ENCODE measurements at regions not wholly inside any gene's neighbourhood (a gene's known extent, or its start where the extent isn't known, plus 50 kb on each side); places are given as distances from the start of the nearest gene placed in this dataset.
A peak's percentile ranks its signal among the peaks of the same experiment; 100 is the strongest.

DNA sequence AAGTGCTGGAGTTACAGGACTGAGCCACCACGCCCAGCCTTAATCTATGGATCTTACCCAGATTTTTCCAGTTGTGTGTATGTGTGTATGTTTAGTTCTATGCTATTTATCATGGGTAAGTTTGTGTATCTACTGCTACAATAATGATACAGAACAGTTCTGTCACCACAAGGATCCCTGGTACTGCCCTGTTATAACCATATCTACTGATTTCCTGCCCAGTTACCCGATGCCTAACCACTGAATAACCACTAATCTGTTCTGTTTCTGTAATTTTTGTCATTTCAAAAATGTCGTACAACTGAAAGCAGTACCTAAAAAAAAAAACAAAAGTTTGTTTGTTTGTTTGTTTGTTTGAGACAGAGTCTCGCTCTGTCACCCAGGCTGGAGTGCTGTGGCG is 123.7 kb upstream of the RAP2B start:
- Histone ChIP-seq H3K9me3 (ENCODE audit: control insufficient read depth, insufficient read depth, low read length) (no peaks in the 10 kb centered on the region), H3K27ac (ENCODE audit: low read depth, low read length) (no peak overlapping the region), H3K36me3 (ENCODE audit: control insufficient read depth, insufficient read depth, low read length) (no peaks in the 10 kb centered on the region), H3K4me1 (ENCODE audit: control insufficient read depth, insufficient read depth, low read length) (no peaks in the 10 kb centered on the region), H3K4me3 (ENCODE audit: low read depth, low read length) (no peak overlapping the region), H3K27me3 (ENCODE audit: control insufficient read depth, insufficient read depth, low read length) (no peaks in the 10 kb centered on the region)
- WGBS (ENCODE audit: insufficient coverage) = 100% methylated on average over 2 of the region's 5 CpGs
- no peak for DNase-seq (ENCODE audit: low read depth in 4 of 6, low spot score in 6 of 6)

DNA sequence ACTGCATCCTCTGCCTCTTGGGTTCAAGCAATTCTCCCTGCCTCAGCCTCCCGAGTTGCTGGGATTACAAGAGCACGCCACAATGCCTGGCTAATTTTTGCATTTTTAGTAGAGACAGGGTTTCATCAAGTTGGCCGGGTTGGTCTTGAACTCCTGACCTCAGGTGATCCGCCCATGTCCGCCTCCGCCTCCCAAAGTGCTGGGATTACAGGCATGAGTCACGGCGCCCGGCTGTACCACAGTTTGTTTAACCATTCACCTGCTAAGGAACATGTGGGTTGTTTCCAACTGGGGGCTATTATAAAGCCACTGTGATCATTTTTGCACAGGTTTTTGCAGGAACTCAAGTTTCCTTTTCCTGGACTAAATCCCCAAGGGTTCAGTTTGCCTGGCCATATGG is 123.2 kb upstream of the RAP2B start:
- Histone ChIP-seq H3K27ac (ENCODE audit: low read depth, low read length) (no peak overlapping the region), H3K4me1 (ENCODE audit: control insufficient read depth, insufficient read depth, low read length) (no peaks in the 10 kb centered on the region), H3K4me3 (ENCODE audit: low read depth, low read length) (no peak overlapping the region), H3K27me3 (ENCODE audit: control insufficient read depth, insufficient read depth, low read length) (no peaks in the 10 kb centered on the region), H3K36me3 (ENCODE audit: control insufficient read depth, insufficient read depth, low read length) (no peaks in the 10 kb centered on the region), H3K9me3 (ENCODE audit: control insufficient read depth, insufficient read depth, low read length) (no peaks in the 10 kb centered on the region)
- no peak for DNase-seq (ENCODE audit: low read depth in 4 of 6, low spot score in 6 of 6)
- WGBS (ENCODE audit: insufficient coverage) = 69% methylated on average over 7 of the region's 9 CpGs

DNA sequence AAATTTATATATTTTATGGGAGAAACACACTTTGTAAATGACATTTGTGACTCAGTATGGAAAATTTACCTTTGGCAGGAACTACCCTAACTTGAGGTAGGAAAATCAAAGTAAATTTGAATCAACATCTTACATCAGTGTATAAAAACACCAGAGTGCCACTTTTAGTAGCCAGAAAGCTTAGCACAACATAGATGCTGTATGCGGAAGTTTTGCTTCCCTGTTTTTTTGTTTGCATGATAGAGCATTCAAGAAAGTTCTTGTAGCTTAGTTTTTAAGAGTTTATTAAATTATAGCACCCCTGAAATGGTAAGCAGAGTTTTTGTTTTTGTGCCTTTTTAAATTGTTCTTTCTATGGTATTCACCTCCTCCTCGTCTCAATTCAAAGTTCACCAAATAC is 120.8 kb upstream of the RAP2B start:
- no peaks in the 10 kb centered on the region for H3K9me3 ChIP-seq (ENCODE audit: control insufficient read depth, insufficient read depth, low read length)
- H3K27ac ChIP-seq (ENCODE audit: low read depth, low read length) = no peak overlapping the region
- H3K36me3 ChIP-seq (ENCODE audit: control insufficient read depth, insufficient read depth, low read length) = no peaks in the 10 kb centered on the region
- no CpG with 5 or more reads among the region's 2 CpGs for WGBS (ENCODE audit: insufficient coverage)
- H3K27me3 ChIP-seq (ENCODE audit: control insufficient read depth, insufficient read depth, low read length) = no peaks in the 10 kb centered on the region
- DNase-seq (ENCODE audit: low read depth in 4 of 6, low spot score in 6 of 6) = no peak
- H3K4me3 ChIP-seq (ENCODE audit: low read depth, low read length) = no peak overlapping the region
- H3K4me1 ChIP-seq (ENCODE audit: control insufficient read depth, insufficient read depth, low read length) = no peaks in the 10 kb centered on the region

DNA sequence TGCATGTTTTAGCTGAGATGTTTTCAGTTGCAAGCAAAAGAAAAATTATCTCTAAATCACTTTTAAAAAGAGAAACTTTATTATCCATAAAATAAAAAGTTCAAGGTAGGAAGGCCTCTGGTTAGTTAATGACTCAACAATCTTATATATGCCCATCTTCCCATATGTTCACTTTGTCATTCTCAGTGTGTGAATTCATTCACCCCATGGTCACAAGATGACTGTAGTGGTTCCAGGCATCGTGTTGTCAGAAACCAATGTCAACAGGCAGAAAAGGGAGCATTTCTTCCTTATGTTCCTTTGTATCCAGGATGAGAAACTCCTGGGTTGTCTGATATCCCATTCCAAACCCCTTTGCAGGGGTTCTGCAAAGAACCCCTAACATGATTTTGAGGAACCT is 119.9 kb upstream of the RAP2B start:
- Histone ChIP-seq H3K9me3 (ENCODE audit: control insufficient read depth, insufficient read depth, low read length) (no peaks in the 10 kb centered on the region), H3K27me3 (ENCODE audit: control insufficient read depth, insufficient read depth, low read length) (no peaks in the 10 kb centered on the region), H3K27ac (ENCODE audit: low read depth, low read length) (no peak overlapping the region), H3K4me3 (ENCODE audit: low read depth, low read length) (no peak overlapping the region), H3K4me1 (ENCODE audit: control insufficient read depth, insufficient read depth, low read length) (no peaks in the 10 kb centered on the region), H3K36me3 (ENCODE audit: control insufficient read depth, insufficient read depth, low read length) (no peaks in the 10 kb centered on the region)
- DNase-seq (ENCODE audit: low read depth in 4 of 6, low spot score in 6 of 6) = no peak
- 88% methylated on average over 1 of the region's 1 CpG for WGBS (ENCODE audit: insufficient coverage)

DNA sequence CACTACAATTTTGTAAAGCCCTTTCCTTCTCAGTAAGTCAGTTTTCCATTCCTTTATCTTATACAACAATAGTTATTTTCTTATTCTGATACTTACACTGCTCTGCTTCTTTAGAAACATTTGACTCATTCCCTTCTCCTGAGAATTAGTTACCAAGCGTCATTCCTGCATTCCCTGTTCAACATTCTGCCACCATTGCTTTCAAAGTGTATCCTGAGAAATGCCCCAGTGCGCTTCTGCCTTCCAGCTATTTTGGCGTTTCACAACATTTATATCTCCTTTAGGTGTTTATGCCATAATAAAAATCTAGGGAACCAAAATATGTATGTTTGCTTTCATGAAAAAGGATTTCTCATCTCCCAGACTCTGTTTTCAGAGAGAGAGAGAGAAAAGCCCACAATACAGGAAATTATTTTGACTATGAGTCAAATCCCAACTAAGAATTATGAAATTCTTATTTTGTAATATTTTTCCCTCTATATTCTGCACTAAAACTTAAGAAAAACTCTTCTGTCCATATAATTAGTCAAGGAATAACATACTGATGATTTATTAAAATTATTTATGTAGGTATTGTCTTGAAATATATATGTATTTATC is 118.2 kb upstream of the RAP2B start:
- H3K9me3 ChIP-seq (ENCODE audit: control insufficient read depth, insufficient read depth, low read length) = no peaks in the 10 kb centered on the region
- no peaks in the 10 kb centered on the region for H3K36me3 ChIP-seq (ENCODE audit: control insufficient read depth, insufficient read depth, low read length)
- no peak for DNase-seq (ENCODE audit: low read depth in 4 of 6, low spot score in 6 of 6)
- no peaks in the 10 kb centered on the region for H3K4me1 ChIP-seq (ENCODE audit: control insufficient read depth, insufficient read depth, low read length)
- WGBS (ENCODE audit: insufficient coverage) = 57% methylated on average over 1 of the region's 3 CpGs
- no peak overlapping the region for H3K4me3 ChIP-seq (ENCODE audit: low read depth, low read length)
- H3K27ac ChIP-seq (ENCODE audit: low read depth, low read length) = no peak overlapping the region
- no peaks in the 10 kb centered on the region for H3K27me3 ChIP-seq (ENCODE audit: control insufficient read depth, insufficient read depth, low read length)

DNA sequence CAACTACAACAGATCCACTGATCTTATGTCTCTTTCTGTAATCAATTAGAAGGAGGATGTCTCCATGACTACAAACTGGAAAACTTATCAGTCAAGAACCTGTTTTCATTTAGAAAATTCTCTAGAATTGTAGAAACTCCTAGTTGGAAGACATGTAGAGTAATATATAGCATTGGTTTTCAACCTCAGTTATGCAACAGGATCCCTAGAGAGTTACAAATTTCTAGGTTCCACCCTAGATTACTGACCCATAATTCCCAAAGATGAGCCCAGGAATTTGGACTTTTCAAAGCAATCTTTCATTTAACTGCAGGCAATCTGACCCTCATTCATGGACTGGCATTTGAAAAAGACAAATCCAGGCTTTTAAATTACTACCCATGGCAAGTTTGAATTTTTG is 116.9 kb upstream of the RAP2B start:
- no peak for DNase-seq (ENCODE audit: low read depth in 4 of 6, low spot score in 6 of 6)
- no peaks in the 10 kb centered on the region for H3K4me1 ChIP-seq (ENCODE audit: control insufficient read depth, insufficient read depth, low read length)

DNA sequence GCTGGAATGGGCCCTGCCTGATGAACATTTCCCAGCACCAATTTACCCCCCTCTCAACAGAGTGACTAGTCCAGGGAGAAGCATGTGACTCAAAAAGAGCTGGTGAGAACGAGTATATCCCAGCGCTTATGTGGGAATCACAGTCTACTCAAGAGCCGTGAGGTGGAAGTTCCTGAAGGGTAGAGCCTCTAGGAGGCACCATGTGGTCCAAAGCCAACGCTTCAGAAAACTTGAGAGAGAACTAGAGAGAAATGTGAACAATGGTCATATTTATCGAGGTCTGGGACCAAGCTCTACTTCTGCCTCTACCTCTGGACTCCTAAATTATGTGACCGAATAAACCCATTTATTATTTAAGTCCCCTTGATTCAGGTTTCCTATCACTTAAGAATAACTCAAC is 111.0 kb upstream of the RAP2B start:
- no peak overlapping the region for H3K4me3 ChIP-seq (ENCODE audit: low read depth, low read length)
- no peaks in the 10 kb centered on the region for H3K27me3 ChIP-seq (ENCODE audit: control insufficient read depth, insufficient read depth, low read length)
- H3K36me3 ChIP-seq (ENCODE audit: control insufficient read depth, insufficient read depth, low read length) = no peaks in the 10 kb centered on the region
- no peak for DNase-seq (ENCODE audit: low read depth in 4 of 6, low spot score in 6 of 6)
- no peaks in the 10 kb centered on the region for H3K9me3 ChIP-seq (ENCODE audit: control insufficient read depth, insufficient read depth, low read length)
- no peaks in the 10 kb centered on the region for H3K4me1 ChIP-seq (ENCODE audit: control insufficient read depth, insufficient read depth, low read length)
- no peak overlapping the region for H3K27ac ChIP-seq (ENCODE audit: low read depth, low read length)
- 100% methylated on average over 3 of the region's 6 CpGs for WGBS (ENCODE audit: insufficient coverage)

More for the DNA sequence above, 116.9 kb upstream of the RAP2B start:
- H3K9me3 ChIP-seq (ENCODE audit: control insufficient read depth, insufficient read depth, low read length) = no peaks in the 10 kb centered on the region
- H3K4me3 ChIP-seq (ENCODE audit: low read depth, low read length) = no peak overlapping the region
- H3K27me3 ChIP-seq (ENCODE audit: control insufficient read depth, insufficient read depth, low read length) = no peaks in the 10 kb centered on the region
- no peaks in the 10 kb centered on the region for H3K36me3 ChIP-seq (ENCODE audit: control insufficient read depth, insufficient read depth, low read length)
- H3K27ac ChIP-seq (ENCODE audit: low read depth, low read length) = no peak overlapping the region

DNA sequence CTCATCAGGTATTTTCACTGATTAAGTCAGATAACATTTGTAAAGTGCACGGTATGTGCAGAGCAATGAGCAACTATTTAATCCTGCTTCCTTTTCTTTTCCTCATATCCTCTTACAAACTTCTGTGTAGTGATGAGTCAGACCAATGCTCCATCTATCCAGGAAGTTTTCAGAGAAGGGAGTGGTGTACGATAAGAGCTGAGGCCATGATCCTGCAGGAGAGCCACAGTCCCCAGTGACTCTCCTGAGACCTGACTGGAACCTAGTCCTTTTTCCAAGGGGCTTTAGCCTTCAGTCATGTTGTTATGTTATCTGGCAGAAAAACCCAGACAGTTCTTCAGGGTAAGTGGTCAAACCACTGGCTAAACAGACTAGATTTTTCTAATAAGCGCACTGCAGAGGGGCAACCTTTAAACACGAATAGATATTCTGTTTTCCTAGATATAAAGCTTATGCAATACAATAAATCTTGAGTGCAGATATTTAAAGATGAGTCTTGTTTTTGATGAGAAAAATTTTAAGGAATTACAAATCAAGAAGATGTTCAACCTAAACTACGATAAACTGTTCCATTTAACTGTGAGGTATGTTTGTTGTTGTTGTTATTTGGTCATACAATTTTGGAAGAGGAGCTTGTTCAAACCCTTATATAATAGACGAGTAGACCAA is 110.5 kb upstream of the RAP2B start:
- 100% methylated on average over 1 of the region's 6 CpGs for WGBS (ENCODE audit: insufficient coverage)
- Histone ChIP-seq H3K4me1 (ENCODE audit: control insufficient read depth, insufficient read depth, low read length) (no peaks in the 10 kb centered on the region), H3K27me3 (ENCODE audit: control insufficient read depth, insufficient read depth, low read length) (no peaks in the 10 kb centered on the region), H3K36me3 (ENCODE audit: control insufficient read depth, insufficient read depth, low read length) (no peaks in the 10 kb centered on the region), H3K9me3 (ENCODE audit: control insufficient read depth, insufficient read depth, low read length) (no peaks in the 10 kb centered on the region), H3K27ac (ENCODE audit: low read depth, low read length) (no peak overlapping the region), H3K4me3 (ENCODE audit: low read depth, low read length) (no peak overlapping the region)
- no peak for DNase-seq (ENCODE audit: low read depth in 4 of 6, low spot score in 6 of 6)

DNA sequence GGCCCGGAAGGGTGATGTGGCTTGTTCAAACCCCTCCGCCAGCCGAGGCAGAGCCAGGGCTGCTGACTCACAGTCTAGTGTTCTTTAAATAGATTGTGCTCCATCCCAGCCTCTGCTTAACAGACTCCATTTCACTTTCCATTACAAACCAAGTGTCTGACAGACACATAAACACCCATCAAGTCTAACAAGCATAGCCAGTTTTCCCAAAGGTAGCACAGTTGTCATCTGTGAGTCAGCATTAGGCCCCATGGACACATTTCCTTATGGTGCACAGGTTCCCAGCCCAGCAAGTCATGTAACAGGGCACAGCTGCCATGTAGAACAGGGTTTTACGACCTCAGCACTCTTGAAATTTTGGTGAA is 109.9 kb upstream of the RAP2B start:
- H3K27ac ChIP-seq (ENCODE audit: low read depth, low read length) = no peak overlapping the region

DNA sequence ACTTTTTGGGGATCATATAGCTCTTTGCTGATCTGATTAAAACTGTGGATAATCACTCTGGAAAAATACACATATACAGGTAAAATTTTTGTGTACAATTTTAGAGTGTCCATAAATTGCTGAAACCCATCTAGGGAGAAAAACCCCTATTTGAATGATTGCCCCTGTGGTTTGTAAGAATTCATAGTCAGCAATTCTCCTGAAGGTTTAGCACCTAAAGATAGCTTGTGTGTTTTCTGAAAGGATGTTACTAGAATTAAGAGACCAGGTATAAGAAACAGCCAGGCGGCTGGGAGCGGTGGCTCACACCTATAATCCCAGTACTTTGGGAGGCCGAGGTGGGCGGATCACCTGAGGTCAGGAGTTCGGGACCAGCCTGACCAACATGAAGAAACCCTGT is 106.8 kb upstream of the RAP2B start:
- Histone ChIP-seq H3K36me3 (ENCODE audit: control insufficient read depth, insufficient read depth, low read length) (no peaks in the 10 kb centered on the region), H3K4me1 (ENCODE audit: control insufficient read depth, insufficient read depth, low read length) (no peaks in the 10 kb centered on the region), H3K27me3 (ENCODE audit: control insufficient read depth, insufficient read depth, low read length) (no peaks in the 10 kb centered on the region), H3K4me3 (ENCODE audit: low read depth, low read length) (no peak overlapping the region), H3K27ac (ENCODE audit: low read depth, low read length) (no peak overlapping the region), H3K9me3 (ENCODE audit: control insufficient read depth, insufficient read depth, low read length) (no peaks in the 10 kb centered on the region)
- 90% methylated on average over 2 of the region's 5 CpGs for WGBS (ENCODE audit: insufficient coverage)
- no peak for DNase-seq (ENCODE audit: low read depth in 4 of 6, low spot score in 6 of 6)

More for the DNA sequence above, 109.9 kb upstream of the RAP2B start:
- WGBS (ENCODE audit: insufficient coverage) = 50% methylated on average over 3 of the region's 4 CpGs
- H3K27me3 ChIP-seq (ENCODE audit: control insufficient read depth, insufficient read depth, low read length) = no peaks in the 10 kb centered on the region
- H3K9me3 ChIP-seq (ENCODE audit: control insufficient read depth, insufficient read depth, low read length) = no peaks in the 10 kb centered on the region
- H3K4me3 ChIP-seq (ENCODE audit: low read depth, low read length) = no peak overlapping the region
- no peaks in the 10 kb centered on the region for H3K36me3 ChIP-seq (ENCODE audit: control insufficient read depth, insufficient read depth, low read length)
- H3K4me1 ChIP-seq (ENCODE audit: control insufficient read depth, insufficient read depth, low read length) = no peaks in the 10 kb centered on the region
- DNase-seq (ENCODE audit: low read depth in 4 of 6, low spot score in 6 of 6) = peak in 2 of 6 donors; percentile 19 to 79
